HG02571 (cell line): ENCODE measurements at regions not wholly inside any gene's neighbourhood (a gene's known extent, or its start where the extent isn't known, plus 50 kb on each side); places are given as distances from the start of the nearest gene placed in this dataset.
"Not testable (repeated sequence)": the region's sequence is repeated elsewhere in the genome, so short reads cannot be mapped to it uniquely, and the experiment has no call there.

Source experiments
- ATAC-seq: cut with Tn5 transposase; IDR thresholded peaks from one replicate; pipeline ENCODE4 v1.9.1; 2021; ENCODE audit warnings: mild to moderate bottlenecking, moderate library complexity; ENCODE audit not compliant: unreplicated experiment

DNA sequence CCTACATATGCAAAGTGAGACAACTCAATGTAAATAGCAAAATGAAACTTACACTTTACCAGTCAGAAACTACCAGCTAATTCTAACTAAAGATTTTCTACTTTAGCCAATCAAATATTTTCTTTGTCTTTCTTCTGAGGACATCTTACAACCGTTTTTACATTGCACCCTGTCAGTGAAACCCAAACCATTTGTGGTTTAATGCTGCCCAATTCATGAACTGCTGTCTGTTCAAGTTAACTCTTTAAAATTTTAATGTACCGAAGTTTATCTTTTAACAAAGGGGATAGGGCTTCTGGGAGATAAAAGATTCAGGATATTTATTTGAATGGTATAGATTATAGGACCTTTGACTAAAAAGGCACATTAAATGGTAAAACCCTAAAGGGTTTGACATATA is 121.3 kb upstream of the HDDC2 start:
- ATAC-seq: no peak

DNA sequence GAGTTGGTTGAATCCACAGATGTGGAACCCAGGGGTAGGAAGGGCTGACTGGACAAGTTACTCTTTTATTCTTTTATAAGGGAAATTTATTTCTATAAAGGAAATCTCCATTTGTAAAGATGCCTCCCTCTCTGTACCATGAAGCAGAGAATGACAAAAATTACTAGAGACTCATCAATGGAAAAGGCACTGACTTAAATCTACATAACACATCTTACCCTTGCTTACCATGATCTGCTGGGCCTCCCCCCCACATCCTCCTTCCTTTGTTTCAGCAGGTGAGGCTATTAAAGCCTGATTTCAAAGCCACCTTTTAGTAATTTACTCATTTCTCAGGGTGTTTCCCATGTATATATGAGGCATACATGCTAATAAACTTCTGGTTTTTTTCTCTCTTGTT is 130.2 kb upstream of the HDDC2 start:
- ATAC-seq: no peak

DNA sequence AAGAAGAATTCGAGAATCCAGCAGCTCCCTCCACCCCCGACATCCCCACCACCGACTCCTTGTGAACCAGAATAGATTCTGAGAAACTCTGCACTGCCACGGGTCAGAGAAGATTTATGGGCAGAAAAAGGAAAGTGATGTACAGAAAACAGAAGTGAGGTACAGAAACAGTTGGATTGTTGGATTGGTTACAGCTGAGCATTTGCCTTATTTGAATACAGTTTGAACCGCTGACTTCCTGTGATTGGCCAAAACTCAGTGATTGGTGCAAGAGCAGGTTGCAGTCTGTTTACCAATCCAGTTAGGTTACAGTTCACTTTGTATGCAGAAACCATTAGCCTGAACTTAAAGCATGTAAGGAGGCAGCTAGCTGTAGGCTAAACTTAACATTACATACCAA is 131.2 kb upstream of the HDDC2 start:
- no peak for ATAC-seq

DNA sequence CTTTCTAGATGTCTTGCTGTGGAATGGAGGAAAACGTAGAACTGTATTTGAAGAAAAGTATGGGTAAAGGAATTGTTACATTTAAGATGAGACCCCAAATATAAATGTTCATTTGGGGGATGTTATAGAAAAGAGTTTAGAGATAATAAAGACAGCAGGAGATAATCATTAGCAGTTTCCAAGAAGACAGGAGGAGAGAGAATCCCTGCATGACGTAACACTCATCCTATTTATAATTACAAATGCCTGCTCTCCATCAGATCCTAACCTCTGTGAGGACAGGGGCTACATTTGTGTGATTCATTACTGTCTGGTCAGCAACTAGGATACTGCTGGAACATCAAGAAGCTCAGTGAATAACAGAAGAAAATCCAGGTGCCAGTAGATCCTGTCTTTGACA is 133.0 kb upstream of the HDDC2 start:
- ATAC-seq: no peak

DNA sequence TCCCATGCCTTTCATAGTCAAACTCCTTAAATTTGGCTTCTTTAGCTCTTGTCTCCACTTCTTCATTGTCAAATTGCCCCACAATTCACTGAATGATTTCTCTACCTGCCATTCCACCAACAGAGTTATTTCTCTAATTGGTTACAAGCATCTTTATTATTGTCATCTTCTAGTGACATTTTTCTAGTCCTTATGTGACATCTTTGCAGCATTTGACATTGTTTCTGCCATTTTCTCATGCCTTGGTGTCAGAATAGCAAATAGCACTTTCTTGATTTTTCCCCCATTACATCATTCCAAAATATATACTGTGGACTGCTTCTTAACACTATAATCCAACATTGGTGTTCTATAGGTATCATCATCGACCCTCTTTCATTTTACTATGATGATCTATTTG is 137.7 kb upstream of the HDDC2 start:
- no peak for ATAC-seq

DNA sequence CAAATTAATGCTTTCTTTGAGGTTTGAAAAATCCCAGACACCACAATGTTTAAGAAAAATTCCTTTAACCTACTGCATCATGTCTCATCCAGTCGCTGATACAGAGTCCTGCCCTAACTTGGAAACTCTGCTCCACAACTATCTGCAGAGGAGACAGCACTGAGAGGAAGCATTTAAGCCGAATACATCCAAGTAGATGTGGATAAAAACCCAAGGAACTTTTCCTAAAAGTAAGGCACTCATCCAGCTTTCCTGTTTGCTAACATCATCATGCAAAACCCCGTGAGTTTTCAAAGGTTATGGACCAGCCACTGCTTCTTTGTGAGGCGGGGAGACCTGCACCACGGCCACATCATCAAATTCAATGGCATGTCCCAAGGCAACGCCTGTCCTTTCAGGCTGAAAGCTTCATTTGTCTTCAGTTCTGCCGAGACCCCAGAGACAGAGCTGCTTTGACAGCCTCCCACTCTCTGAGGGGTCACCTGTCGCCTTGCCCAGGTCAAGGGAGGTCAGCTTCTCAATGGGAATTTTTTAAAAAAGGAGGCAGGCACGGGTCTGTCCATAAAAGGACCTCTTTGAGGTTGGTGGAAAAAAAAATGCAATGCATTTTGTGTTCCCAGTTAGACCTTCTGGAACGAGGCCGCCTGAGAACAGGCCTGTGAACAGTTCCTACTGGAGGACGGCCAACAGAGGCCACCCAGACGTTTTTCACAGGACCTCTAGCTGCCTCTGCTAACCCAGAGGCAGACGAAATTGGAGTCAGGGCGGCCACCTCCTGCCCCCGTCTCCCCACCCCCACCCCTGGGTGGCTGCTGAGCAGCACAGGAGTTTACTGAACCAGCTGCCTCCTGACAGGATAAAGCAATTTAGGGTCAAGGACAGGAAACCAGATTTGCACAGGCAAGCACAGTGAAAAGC is 142.5 kb upstream of the HDDC2 start:
- no peak for ATAC-seq

DNA sequence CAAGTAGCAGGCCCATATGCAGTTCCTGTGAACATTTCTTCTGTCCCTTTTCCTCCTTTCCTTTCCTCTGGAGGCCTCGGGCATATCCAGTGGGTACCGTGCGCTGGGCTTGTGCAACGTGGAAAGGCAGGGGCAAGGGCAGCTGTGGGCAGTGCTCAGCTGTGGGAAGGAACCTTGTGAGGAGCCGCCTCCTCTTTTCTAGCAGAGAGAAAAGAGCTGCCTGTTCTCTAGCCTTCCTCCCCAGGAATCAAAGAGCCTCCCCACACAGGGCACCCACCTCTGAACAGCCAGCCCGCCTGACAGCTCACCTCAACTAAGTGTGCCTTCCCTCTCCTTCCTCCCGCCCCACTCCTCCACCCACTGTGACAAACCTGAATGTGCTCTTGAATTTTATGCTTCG is 143.3 kb upstream of the HDDC2 start:
- ATAC-seq: no peak

DNA sequence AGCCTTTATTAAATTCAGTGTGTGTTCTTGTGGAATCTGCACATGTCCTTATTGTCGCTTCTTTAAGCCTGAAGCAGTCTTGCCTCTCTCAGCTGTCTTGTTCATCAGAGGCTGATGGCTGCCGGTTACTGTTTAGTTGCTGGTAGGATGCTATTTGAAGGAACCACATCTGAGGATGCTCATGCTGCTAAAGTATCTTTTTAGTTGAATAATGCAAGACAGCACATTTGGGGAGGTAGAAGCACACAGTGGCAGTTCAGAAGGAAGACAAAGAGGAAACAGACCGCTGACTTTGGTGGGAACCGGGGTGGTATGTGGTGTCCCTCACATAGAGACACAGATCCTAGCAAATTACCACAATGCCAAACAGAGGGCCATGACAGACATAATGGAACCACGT is 144.2 kb upstream of the HDDC2 start:
- no peak for ATAC-seq

DNA sequence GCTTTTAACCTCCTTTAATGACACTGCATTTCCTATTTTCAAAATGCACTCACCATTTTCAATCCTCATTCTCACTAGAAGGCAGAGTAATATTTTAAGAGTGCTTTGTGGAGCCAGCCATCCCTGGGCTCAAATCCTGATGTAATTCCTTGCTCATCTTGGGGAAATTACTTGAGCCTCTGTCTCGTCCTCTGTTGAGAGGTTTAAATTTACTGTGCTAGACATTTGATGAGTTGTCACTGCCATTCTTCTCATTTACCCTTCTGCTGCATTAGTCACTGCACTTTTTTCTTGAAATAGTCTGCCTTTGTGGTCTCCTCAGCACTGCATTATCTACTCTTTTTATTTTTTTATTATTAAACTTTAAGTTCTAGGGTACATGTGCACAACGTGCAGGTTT is 150.0 kb upstream of the HDDC2 start:
- ATAC-seq: no peak

DNA sequence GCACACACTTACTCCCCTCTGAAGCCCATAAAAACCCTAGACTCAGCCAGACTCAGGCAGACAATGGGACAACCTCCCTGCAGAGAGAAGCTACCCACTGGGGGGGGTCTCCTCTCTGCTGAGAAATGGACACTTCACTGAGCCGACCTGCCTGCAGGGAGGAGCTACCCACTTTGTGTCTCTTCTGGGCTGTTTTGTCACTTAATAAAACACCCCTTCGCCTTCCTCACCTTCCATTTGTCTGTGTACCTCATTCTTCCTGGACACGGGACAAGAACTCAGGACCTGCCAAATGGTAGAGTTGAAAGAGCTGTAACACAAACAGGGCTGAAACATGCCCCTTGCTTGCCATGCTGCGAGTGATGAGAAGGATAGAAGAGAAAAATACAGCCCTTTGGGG is 151.7 kb upstream of the HDDC2 start:
- no peak for ATAC-seq

DNA sequence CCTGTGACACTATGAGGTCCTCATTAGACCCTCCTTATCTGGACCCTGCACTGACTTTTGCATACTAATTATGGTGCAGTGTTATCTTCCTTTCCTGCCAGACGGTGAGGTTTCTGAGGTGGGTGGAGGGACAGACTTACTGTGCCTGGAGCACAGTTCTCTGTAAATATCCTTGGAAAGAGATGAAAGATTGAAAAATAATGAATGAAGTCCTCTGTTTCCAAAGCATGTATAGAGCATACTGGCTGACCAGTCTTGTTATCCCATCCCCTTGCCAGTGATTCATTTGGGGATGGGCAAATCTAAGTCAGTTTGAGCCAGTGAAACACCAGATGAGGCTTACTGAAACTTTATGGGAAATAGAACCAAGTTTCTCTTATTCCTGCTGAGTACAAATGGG is 152.6 kb upstream of the HDDC2 start:
- no peak for ATAC-seq

DNA sequence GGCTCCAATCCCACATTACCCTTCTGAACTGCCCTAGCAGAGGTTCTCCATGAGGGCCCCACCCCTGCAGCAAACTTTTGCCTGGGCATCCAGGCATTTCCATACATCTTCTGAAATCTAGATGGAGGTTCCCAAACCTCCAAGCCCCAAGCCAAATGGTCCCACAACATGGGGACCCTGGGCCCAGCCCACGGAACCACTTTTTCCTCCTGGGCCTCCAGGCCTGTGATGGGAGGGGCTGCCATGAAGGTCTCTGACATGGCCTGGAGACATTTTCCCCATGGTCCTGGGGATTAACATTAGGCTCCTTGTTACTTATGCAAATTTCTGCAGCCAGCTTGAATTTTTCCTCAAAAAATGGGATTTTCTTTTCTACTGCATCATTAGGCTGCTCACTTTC is 156.7 kb upstream of the HDDC2 start:
- not testable (repeated sequence) for ATAC-seq

DNA sequence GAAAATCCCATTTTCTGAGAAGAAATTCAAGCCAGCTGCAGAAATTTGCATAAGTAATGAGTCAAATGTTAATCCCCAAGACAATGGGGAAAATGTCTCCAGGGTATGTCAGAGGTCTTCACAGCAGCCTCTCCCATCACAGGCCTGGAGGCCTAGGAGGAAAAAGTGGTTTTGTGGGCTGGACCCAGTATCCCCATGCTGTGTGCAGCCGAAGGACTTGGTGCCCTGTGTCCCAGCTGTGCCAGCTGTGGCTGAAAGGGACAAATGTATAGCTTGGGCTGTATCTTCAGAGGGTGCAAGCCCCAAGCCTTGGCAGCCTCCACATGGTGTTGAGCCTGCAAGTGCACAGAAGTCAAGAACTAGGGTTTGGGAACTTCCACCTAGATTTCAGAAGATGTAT is 163.6 kb upstream of the HDDC2 start:
- ATAC-seq: not testable (repeated sequence)

DNA sequence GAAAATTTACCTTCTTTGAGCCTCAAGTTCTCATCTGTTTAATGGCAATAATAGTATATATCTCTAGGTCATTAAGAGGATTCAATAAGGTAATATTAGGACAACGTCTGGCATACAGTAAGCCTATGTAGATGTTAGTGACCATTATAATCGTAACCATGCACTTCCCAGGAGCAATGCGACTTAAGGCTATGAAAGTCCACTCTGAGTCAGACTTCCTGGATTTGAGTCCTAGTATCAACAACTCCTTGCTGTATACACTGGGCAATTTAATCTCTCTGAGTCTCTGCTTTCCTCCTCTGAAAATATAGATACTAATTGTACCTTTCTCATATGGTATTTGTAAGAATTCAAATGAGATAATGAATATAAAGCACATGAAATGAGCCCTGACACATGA is 168.1 kb upstream of the HDDC2 start:
- ATAC-seq: no peak

DNA sequence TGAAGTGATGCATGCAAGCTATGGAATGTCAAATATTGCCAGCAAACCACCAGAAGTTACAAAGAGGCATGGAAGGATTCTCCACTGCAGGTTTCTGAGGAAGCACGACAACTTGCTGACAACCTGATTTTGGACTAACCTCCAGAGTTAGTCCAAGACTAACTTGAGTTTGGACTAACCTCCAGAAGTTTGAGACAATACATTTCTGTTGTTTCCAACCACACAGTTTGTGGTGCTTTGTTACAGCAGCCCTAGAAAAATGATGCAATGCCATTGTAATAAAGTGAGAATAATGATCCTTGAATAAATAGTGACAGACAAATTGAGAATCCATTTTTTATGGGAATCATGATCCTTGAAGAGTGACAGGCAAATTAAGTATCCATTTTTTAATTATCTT is 169.9 kb upstream of the HDDC2 start:
- ATAC-seq: no peak

DNA sequence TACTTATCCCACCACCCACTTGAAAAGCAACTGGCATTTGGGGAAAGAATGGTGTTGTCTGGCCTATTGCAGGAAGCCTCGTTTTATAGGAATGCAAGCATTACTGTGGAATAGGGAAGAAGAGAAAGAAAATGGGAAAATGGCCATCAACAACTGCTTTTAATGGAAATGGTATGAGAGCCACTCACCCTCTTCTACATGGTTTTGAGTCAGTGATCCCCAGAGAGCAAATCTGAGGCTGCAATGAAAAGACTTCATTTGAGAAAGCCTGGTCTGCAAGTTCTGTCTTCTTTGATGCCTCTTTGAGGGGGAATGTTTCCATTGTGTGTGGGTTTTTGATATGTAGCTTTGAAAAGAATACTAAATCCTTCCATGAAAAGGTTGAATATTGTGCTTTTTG is 172.3 kb upstream of the HDDC2 start:
- no peak for ATAC-seq

DNA sequence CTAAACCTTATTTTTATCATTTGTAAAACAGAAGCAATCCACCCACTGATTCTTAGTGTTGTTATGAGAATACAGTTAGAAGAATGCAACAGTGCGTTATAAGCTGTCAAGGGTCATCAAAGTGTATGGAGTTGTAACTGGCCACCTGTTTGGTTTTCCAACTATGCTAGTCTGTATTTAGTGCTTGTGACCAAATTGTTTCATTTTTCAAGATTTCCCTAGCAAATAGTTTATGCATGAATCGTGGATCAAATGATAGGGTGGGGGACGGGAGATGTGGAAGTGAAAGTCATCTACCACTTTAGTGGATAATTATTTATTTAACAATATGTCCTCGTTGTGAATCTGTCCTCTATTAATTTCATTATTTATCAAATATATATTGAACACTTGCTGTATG is 175.4 kb upstream of the HDDC2 start:
- ATAC-seq: no peak

DNA sequence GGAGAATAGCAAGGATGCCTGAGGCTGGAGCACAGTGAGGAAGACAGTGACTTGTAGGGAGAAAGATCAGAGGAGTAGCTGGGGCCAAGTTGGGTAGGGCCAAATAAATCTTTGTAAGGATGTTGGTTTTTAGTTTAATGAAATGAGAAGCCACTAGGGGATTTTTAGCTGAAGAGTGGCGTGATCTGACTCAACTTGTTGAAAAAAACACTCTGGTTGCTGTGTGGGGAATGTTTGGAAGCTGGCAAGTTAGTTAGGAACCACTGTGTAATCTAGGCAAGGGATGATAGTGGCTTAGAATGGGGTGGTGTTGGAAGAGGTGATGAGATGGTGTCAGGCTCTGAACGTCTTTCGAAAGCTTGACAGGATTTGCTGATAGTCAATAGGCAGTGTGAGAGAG is 176.1 kb upstream of the HDDC2 start:
- ATAC-seq: no peak

DNA sequence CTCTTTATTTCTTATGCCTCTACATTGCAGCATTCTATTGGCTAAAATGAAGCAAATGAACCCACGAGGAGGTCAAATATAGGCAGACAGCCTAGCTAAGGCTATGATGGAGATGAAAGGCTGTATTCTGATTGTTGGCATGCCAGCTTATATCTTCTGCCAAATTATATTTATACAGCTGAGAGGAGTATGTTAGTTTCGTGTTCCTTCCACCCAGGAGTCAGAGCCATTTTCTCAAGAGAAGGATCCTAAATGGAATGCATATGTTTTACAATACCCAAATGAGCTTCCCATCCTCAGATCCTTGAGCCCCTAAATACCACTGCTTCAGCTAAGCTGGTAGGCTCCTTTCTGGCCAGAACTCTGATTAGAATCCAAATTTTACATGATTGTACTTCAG is 178.4 kb upstream of the HDDC2 start:
- no peak for ATAC-seq

DNA sequence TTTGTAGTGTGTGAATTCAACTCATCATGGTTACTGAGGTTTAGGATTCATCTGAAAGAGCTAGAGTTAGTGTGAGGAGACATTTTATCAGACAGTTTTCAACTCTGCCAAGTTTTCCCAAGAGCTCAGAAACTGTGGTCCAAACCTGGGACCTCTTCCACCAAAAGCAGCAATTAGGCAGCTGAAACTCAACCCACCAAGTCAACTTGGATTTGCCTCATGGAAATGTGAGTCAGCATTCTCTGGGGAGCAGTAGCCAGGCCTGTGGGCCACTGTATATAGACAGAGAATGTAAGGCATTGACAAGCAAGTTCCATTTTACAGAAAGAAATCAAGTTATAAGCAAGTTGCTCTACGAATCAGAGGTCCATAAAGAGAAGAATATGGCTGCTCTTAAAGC is 178.8 kb upstream of the HDDC2 start:
- no peak for ATAC-seq

DNA sequence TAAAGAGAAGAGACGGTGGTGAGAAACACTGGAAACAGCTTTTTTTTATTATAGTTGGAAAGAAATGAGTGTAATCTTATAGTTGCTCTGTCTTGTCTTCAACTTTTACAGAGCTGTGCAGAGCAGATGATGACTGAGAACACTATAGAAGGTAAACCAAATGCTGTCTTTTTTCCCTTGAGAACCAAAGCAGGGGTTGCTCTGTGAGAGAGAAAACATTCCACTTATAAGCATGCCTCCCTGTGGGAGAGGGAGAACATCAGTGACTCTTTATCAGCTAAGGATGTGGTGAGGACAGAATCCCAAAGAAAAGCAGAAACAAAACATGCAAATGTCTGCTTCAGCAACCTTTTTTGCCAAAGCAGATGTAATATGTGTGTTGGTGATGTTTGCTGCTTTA is 179.3 kb upstream of the HDDC2 start:
- ATAC-seq: no peak

DNA sequence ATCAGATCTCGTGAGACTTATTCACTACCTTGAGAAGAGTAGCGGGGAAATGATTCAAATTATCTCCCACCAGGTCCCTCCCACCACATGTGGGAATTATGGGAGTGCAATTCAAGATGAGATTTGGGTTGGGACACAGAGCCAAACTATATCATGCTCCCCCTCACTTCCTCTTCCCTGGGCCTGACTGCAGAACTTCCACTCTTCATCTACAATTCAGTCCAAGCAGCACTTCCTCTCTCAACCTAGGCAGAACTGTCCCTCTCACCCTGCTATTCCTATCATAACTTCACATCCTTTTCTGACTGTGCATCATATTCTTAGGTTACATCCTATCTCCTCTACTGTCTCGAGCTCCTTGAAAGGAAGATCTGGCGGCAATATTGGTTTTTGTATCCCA is 184.0 kb upstream of the HDDC2 start:
- ATAC-seq: no peak

DNA sequence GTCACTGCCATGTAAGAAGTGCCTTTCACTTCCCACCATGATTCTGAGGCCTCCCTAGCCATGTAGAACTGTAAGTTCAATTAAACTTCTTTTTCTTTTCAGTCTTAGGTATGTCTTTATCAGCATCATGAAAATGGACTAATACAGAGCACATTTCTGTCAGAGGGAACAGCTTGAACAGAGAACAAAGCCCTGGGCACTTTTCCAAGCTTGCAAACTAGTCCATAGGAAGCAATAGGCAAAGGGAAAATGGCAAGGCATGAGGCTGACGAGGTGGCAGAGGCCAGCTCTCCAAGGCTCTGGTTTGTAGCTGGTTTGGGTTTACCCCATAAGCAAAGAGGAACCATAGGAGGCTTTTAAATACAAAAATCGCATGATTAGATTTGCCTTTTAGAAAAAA is 185.1 kb upstream of the HDDC2 start:
- ATAC-seq: no peak
